ENCODE measurements at regions not wholly inside any gene's neighbourhood (a gene's known extent, or its start where the extent isn't known, plus 50 kb on each side); places are given as distances from the start of the nearest gene placed in this dataset.
"Not testable (repeated sequence)": the region's sequence is repeated elsewhere in the genome, so short reads cannot be mapped to it uniquely, and the experiment has no call there.

DNA sequence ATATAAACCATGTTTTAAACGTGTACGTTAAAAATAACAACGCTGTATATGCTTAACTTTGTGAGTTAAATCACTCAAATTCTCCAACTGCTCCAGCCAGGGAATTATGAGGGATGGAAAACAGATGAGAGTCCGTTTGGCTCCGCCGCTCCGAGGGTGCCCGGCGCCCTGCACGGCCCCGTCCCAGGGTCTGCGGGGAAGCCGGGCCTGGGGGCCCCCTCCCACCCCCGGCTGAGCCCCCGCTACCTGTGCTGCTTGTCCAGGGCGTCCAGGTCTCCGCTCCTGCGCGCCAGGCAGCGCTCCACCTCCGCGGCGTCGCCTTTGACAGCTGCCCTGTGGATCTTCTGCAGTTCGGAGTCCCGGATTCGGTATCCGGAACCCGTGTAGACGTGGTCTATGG lies 415.5 kb downstream of the FOXD4L4 start:
- not testable (repeated sequence) for H3K27me3 Mint-ChIP-seq, H3K27ac Mint-ChIP-seq, H3K36me3 Mint-ChIP-seq, H3K4me1 Mint-ChIP-seq, H3K9me3 Mint-ChIP-seq, H3K4me3 Mint-ChIP-seq, DNase-seq

DNA sequence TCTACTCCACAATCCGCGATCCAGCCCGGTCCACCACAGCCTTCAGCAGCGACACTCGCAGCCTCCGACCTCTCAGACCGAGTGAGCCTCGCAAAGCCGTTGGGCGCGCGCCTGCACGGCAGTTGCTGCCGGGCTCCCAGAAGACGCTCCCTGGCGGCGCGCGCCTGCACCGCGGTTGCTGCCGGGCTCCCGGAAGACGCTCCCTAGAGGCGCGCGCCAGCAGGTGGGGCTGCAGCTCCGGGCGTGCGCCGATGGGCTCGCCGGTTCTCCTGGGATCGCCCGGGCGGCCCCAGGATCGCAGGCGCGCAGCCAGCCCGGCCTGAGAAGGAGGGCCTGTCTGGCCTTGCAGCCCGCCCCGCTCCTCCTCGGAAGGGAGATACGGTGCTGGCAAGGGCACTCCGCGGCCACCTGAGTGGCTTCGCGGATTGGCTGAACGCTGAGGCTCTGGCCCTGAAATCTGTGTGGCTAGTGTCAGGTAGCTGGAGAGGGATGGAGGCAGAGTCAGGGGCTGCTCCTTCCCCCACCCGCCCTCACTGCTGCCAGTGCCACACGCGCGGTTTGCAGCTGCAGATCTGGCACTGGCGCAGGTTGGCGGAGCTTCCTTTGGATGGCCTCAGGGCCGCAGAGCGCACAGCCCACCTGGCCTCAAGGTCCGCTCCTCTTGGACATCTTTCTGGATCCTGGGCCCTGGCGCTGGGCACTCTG lies 416.2 kb downstream of the FOXD4L4 start:
- H3K4me1 Mint-ChIP-seq, result not testable (repeated sequence)

DNA sequence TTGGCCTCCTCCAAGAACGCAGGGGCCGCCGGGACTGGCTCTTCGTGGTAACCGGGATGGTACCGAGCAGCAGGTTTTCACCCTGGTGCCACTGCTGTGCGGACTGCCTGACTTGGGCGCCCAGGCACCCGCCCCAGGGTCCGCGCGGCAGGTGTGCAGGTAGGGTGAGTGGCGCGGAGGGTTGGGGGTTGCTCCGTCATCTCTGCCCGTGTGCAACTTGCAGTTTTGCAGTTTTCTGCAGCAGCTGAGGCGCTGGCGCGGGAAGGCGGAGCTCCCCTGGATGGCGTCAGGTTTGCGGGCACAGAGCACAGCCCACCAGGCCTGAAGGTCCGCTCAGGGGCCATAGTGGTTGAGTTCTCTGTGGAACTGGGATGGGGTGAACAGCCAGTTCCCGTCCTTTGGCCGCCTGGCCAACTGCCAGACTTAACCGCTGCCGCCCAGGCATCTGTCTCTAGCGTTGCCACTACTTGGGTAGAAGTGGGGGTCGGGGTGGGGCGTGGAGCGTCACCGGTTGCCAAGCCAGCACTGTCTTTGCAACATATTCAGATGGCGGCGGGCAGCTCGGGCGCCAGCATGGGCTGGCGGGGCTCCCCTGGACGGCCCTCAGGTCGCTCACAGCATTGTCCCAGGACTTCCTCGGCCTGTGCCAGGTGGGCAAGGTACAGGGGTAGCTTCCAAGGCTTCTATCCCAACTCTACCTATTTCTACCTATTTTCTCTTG lies 417.2 kb downstream of the FOXD4L4 start:
- H3K9me3 Mint-ChIP-seq, H3K36me3 Mint-ChIP-seq, H3K4me1 Mint-ChIP-seq, H3K4me3 Mint-ChIP-seq, H3K27me3 Mint-ChIP-seq, H3K27ac Mint-ChIP-seq: not testable (repeated sequence)
- DNase-seq, result peak; percentile 6

More for the DNA sequence above, 416.2 kb downstream of the FOXD4L4 start:
- not testable (repeated sequence) for H3K27ac Mint-ChIP-seq, H3K9me3 Mint-ChIP-seq, H3K36me3 Mint-ChIP-seq, H3K27me3 Mint-ChIP-seq, H3K4me3 Mint-ChIP-seq
- peak; percentile 72 for DNase-seq

DNA sequence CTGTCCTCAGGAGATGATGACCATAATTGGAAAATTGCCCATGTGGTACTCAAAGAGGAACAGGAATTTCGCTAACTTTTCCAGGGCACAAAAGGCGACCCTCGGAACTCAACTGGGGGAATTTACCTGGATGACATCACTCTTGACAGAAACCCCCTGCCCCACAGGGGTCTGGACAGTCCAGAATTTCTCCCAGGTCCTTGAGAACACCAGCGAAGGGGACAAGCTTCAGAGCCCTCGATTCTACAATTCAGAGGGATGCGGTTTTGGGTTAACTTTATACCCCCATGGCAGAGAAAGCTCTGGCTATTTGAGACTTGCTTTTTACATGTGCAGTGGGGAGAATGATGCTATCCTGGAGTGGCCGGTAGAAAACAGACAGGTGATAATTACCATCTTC lies 445.4 kb downstream of the FOXD4L4 start:
- not testable (repeated sequence) for H3K4me1 Mint-ChIP-seq, H3K27me3 Mint-ChIP-seq, H3K36me3 Mint-ChIP-seq, H3K9me3 Mint-ChIP-seq, DNase-seq, H3K27ac Mint-ChIP-seq, H3K4me3 Mint-ChIP-seq

DNA sequence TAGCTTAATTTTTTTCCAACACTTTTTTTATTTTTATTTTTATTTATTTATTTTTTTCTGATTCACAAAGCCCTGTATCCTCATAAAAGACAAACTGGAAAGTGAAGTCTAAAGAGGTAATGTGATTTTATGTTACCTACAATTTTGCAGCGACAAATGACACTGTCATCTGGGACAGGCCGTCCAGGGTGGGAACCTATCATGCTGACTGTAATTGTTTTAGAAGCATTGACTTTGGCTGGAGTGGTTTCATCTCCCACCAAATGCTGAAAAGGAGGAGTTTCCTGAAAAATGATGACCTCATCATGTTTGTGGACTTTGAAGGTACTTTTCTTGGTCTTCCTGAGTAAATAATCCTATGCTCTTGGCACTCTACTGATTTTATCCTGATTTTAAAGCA lies 446.7 kb downstream of the FOXD4L4 start:
- not testable (repeated sequence) for H3K9me3 Mint-ChIP-seq, H3K27ac Mint-ChIP-seq, H3K27me3 Mint-ChIP-seq, H3K4me1 Mint-ChIP-seq, H3K36me3 Mint-ChIP-seq, H3K4me3 Mint-ChIP-seq, DNase-seq

DNA sequence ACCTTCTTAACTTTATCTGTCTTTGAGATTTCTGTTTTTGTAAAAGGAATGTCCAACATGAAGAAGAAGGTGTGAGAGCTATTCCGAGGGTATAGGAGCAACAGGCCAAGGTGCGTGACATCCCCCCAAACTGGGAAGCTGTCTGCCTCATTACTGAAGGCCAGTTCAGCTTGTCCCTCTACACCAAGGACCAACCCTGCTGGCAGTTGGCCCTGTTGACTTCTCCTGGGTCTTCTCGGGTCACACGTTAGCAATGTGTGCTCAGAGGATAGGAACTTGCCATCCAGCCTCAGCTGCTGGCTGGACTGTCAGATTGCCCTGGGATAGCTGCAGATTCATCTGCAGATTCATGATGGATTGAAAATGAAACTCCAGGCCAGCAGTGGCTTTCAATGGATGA lies 460.3 kb downstream of the FOXD4L4 start:
- not testable (repeated sequence) for H3K4me3 Mint-ChIP-seq, H3K9me3 Mint-ChIP-seq, H3K27me3 Mint-ChIP-seq, H3K27ac Mint-ChIP-seq, H3K36me3 Mint-ChIP-seq, DNase-seq, H3K4me1 Mint-ChIP-seq

DNA sequence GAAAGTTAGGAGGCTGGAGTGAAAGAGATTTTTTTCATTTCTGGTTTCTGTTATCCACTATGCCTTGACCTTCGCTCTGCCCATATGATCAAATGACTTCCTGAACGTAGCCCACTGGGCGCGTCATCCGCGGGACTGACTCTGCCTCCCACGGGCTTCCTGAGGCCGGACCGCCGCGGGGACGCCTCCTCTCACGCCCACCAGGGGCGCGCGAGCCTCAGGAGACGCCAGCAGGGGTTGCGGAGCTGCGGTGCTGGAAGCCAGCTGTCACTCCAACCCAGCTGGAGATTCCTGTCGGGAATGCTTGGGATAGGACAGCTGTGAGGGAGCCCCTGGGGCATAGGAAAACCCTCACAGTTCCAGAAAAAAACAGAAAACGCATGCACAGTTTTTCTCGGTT lies 461.5 kb downstream of the FOXD4L4 start:
- not testable (repeated sequence) for DNase-seq, H3K36me3 Mint-ChIP-seq, H3K4me3 Mint-ChIP-seq, H3K4me1 Mint-ChIP-seq, H3K27ac Mint-ChIP-seq, H3K27me3 Mint-ChIP-seq, H3K9me3 Mint-ChIP-seq

DNA sequence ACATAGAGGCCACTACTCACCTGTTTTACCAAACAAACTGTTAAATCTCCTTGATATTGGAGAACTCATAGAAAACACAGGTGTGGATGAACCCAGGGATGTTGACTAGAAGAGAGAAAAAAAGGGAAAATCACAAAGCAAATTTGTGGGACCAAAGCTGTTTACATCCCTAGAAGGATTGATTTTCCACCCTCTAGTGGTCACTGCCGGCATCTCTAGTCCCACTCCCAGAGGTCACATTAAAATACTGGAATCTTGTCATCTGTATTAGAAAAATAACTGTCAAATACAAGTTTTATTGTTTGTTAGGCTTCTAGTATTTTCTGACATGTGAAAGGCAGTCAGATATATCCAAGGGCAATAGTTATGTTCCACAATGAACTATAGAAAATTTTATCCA lies 469.7 kb downstream of the FOXD4L4 start:
- not testable (repeated sequence) for H3K4me3 Mint-ChIP-seq, H3K4me1 Mint-ChIP-seq, H3K36me3 Mint-ChIP-seq, H3K27me3 Mint-ChIP-seq, H3K9me3 Mint-ChIP-seq, DNase-seq, H3K27ac Mint-ChIP-seq

DNA sequence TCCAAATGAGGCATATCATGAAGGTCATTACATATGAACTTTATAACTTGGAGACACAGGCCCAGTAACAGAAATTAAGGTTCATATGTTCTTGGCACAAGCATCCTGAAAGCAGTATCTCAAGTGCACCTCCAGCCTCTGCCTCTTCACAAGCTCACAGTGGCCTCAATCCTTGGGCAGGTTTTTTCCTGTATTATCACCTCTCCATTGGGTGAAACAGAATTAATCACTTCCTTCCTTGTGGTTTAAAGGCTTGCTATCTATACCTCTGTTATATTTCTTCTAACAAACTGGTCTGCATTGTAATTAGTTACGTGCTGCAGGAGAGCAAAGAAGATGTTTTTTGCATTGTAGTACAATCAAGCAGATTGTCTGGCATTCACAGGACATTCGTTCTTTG lies 471.0 kb downstream of the FOXD4L4 start:
- DNase-seq, H3K4me3 Mint-ChIP-seq, H3K4me1 Mint-ChIP-seq, H3K36me3 Mint-ChIP-seq, H3K9me3 Mint-ChIP-seq, H3K27me3 Mint-ChIP-seq, H3K27ac Mint-ChIP-seq: not testable (repeated sequence)

DNA sequence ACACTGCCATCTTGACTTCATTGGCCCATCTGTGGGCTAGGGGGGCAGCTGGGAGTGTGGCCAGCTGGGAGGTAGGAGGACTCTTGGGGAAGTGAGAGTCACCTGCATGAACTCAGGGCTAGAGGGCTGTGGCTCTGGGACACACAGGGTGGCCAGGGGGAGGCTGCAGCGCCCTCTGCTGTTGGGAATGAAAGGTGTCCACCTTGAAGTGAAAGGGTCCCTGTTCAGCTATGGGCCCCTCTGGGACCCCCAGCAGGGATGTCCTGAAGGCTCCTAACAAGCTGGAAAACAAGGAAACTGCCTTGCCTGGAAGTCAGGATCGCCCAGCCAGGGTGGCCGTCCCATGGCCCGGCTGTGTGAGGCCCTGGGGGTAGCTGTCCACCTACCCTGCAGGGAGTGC lies 507.8 kb downstream of the FOXD4L4 start:
- H3K4me1 Mint-ChIP-seq, H3K4me3 Mint-ChIP-seq, DNase-seq: not testable (repeated sequence)

DNA sequence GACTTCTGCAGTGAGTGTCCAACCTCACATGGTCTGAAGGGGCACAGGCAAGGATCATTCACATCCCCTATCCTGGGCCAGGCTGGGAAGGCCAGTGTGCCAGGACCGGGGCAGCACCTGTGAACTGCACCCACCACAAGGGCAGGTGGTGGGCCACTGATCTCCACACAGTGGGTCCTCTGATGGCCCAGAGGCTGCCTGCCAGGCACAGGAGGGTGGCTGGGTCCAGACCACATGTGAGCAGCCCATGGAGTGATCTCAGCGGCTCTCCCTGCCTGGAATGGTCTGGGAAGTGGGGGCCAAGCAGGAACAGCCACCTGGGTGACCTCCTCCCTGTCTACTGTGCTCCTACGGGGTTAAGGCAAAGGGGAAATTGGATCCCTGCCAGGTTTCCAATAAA lies 508.5 kb downstream of the FOXD4L4 start:
- not testable (repeated sequence) for H3K9me3 Mint-ChIP-seq, H3K36me3 Mint-ChIP-seq, H3K27me3 Mint-ChIP-seq, H3K4me1 Mint-ChIP-seq, DNase-seq, H3K4me3 Mint-ChIP-seq, H3K27ac Mint-ChIP-seq

More for the DNA sequence above, 507.8 kb downstream of the FOXD4L4 start:
- not testable (repeated sequence) for H3K27me3 Mint-ChIP-seq, H3K9me3 Mint-ChIP-seq, H3K27ac Mint-ChIP-seq, H3K36me3 Mint-ChIP-seq

DNA sequence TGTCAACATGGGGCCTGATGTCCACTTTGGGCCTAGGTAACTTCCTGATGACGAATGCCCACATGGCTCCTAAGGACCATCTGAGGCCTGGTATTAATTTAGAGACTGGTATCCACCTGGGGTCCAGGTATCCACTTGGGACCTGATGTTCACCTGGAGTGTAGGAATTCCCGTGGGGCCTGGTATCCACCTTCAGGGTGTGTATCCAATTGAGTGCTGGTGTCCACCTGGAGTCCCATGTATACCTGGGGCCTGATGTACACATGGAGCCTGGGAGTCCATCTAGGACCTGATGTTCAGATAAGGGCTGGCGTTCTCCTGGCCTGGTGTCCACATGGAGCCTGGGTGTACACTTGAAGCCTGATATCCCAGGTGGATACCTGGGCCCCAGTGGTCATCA lies 520.6 kb downstream of the FOXD4L4 start:
- not testable (repeated sequence) for DNase-seq, H3K4me3 Mint-ChIP-seq, H3K9me3 Mint-ChIP-seq, H3K27me3 Mint-ChIP-seq, H3K27ac Mint-ChIP-seq, H3K4me1 Mint-ChIP-seq, H3K36me3 Mint-ChIP-seq

DNA sequence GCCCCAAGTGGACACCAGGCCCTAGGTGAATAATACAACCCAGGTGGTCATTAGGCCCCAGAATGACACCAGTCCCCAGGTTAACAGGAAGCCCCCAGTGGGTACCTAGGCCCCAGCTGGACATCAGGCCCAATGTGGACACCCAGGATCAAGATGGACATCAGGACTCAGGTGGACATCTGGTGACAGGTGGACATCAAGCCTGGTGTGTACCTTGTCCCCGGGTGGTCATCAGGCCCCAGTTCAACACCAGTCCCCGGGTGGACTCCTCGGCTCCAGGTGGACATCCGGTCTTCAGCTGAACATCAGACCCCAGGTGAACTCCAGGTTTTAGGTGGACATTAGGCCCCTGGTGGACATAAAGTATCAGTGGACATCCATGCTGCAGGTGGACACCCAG lies 524.6 kb downstream of the FOXD4L4 start:
- H3K27me3 Mint-ChIP-seq, H3K36me3 Mint-ChIP-seq, H3K27ac Mint-ChIP-seq: not testable (repeated sequence)

DNA sequence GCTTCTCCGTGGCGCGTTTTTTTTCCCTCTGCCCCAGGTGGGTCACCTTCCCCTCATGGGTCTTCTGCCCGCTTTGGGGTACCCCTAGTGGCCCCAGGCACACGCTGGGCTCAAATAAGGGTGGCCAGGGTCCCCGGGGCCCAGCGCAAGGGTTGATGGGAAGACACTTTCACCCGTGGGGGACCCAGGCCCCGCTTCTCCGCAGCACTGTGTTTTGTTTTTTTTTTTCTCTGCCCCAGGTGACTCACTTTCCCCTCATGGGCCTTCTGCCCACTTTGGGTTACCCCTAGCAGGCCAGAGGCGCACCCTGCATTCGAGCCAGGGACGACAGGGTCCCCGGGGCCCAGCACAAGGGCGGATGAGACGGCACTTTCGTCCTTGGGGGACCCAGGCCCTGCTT lies 526.7 kb downstream of the FOXD4L4 start:
- not testable (repeated sequence) for DNase-seq, H3K4me1 Mint-ChIP-seq, H3K9me3 Mint-ChIP-seq, H3K27me3 Mint-ChIP-seq, H3K4me3 Mint-ChIP-seq, H3K36me3 Mint-ChIP-seq, H3K27ac Mint-ChIP-seq

More for the DNA sequence above, 524.6 kb downstream of the FOXD4L4 start:
- H3K4me3 Mint-ChIP-seq, H3K9me3 Mint-ChIP-seq, H3K4me1 Mint-ChIP-seq, DNase-seq: not testable (repeated sequence)

DNA sequence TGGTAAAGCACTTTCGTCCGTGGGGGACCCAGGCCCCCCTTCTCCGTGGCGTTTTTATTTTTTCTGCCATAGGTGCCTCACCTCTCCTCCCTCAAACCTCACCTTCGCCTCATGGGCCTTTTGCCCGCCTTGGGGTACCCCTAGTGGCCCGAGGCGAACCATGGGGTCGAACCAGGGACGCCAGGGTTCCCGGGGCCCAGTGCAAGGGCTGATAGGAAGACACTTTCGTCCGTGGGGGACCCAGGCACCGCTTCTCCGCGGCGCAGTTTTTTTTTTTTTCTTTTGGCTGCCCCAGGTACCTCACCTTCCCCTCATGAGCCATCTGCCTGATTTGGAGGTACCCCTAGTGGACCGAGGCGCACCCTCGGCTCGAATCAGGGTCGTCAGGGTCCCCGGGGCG lies 527.8 kb downstream of the FOXD4L4 start:
- not testable (repeated sequence) for H3K27me3 Mint-ChIP-seq, H3K4me3 Mint-ChIP-seq, H3K4me1 Mint-ChIP-seq, H3K9me3 Mint-ChIP-seq, H3K27ac Mint-ChIP-seq, H3K36me3 Mint-ChIP-seq, DNase-seq

DNA sequence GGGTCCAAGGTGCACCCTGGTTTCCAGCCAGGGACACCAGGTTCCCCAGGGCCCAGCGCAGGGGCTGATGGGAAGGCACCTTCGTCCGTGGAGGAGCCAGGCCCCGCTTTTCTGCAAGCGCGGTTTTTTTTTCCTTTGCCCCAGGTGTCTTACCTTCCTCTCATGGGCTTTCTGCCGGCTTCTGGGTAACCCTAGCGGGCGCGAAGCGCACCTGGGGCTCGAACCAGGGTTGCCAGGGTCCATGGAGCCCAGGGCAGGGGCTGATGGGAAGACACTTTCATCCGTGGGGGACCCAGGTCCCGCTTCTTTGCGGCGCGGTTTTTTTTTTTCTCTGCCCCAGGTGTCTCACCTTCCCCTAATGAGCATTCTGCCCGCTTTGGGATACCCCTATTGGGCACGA lies 529.3 kb downstream of the FOXD4L4 start:
- H3K36me3 Mint-ChIP-seq, H3K27ac Mint-ChIP-seq, H3K9me3 Mint-ChIP-seq, H3K4me1 Mint-ChIP-seq, H3K27me3 Mint-ChIP-seq: not testable (repeated sequence)
- DNase-seq, result peak; percentile 22
- peak overlapping the region; percentile 42 for H3K4me3 Mint-ChIP-seq

Measured in activated naive CD8-positive, alpha-beta T cell treated with anti-CD3 and anti-CD28 coated beads for 36 hours (primary cell).